ENCODE measurements at regions not wholly inside any gene's neighbourhood (a gene's known extent, or its start where the extent isn't known, plus 50 kb on each side); places are given as distances from the start of the nearest gene placed in this dataset.

DNA sequence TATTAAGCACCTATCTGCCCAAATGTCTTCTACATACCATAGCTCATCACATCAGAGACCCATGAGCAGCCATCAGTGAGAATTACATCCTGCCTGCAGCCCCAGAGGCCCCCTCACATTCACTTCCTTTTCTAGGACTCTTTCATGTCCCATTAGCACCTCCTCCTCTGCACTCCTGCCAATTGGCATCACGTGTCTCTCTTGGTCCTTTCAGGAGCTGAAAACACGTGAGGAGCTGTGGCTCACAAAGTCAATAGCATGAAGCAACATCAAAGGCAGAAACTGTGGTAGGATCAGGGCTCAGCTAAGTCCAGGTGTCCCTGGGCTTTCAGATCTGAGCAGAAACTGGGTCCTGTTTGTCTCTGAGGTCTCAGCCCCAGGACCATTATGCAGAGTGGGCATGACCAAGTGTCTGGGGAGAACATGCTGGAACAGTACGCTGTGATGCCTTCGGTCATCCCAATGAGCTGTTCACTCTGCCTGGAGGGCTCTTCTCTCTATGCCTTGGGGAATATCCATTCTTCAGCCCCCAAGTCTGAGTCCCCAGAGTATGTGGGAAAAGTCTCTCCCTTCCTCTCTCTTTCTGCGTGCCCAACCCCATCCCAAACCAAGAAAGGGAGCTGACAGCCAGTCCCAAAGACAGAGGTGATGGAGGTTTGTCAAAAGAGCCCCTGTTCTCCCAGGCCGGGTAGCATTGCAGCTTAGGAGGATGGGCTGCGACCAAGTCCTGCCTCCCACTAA, 457.0 kb upstream of the CDH5 start:
- Mint-ChIP-seq H3K9me3 (peaks cover 0 to 10% (median 4%) of the 10 kb centered on the region in 7 donors), H3K27ac (no peak overlapping the region), H3K27me3 (peaks cover 0 to 12% (median 6%) of the 10 kb centered on the region in 3 donors), H3K4me1 (no peaks in the 10 kb centered on the region), H3K4me3 (no peak overlapping the region), H3K36me3 (no peaks in the 10 kb centered on the region)
- ATAC-seq (ENCODE audit: low read depth in 2 of 2) = no peak
- no peak for DNase-seq

DNA sequence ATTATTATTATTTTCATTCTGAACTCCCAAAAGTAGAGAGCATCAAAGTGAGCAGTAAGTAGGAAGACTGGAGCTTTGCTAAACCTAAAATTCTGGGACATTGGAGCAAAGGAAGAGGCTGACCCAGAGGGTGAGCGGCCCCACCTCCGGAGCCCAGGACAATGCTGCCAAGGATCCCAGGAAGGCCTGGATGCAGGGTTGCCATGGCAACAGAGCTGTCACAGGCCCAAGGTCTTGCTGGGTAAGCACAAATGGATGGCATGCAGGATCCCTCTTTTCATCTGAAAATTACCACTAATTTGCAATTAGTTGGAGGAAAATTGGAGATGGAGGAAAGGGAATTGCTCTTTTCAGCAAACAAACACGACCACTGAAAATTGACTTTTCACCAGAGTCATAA, 457.9 kb upstream of the CDH5 start:
- ATAC-seq (ENCODE audit: low read depth in 2 of 2) (no peak), DNase-seq (no peak)
- Mint-ChIP-seq H3K27me3 (peaks cover 0 to 12% (median 6%) of the 10 kb centered on the region in 3 donors), H3K27ac (no peak overlapping the region), H3K36me3 (no peaks in the 10 kb centered on the region), H3K4me3 (no peak overlapping the region), H3K4me1 (no peaks in the 10 kb centered on the region), H3K9me3 (peaks cover 0 to 10% (median 4%) of the 10 kb centered on the region in 7 donors)

GRCh38 chr16:65905331-65905730, 461.2 kb upstream of the CDH5 start:
- no peak overlapping the region for H3K27ac Mint-ChIP-seq
- no peaks in the 10 kb centered on the region for H3K4me1 Mint-ChIP-seq
- peaks cover 0 to 16% (median 12%) of the 10 kb centered on the region in 3 donors for H3K27me3 Mint-ChIP-seq
- DNase-seq = no peak
- H3K36me3 Mint-ChIP-seq = no peaks in the 10 kb centered on the region
- ATAC-seq (ENCODE audit: low read depth in 2 of 2) = no peak
- H3K4me3 Mint-ChIP-seq = no peak overlapping the region
- peaks cover 0 to 4% (median 0%) of the 10 kb centered on the region in 7 donors for H3K9me3 Mint-ChIP-seq

DNA sequence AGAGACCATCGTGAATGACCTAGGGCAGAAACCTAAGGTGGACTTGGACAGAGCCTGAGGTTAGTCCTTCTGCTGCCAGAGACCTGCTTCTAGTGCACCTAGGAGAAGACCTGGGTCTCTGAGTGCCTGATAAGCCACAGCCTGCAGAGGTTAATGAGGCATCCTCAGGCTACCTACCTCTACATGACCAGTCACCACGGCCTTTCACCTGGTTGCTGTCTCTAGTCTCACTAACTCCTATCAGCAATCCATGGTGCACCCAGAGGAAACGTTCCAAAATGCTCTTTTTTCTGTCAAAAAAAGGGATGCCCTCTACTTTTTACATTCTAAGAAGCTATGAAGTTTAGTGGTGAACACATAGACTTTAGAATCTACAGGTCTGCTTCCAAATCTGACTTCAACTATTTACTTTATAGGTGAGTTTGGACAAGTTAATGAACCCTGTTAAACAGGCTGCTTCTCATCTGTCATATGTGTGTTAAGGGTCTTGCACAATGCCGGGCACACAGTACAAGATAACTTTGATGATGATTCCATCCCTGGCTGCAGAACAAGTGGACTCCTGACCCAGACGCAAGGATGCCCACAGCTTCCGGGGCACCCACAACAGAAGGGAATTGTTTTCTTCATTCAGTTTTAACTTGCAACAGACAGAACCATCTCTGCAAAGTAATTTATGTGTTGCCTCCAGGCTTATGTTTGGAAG, 469.9 kb upstream of the CDH5 start:
- H3K27ac Mint-ChIP-seq = no peak overlapping the region
- H3K27me3 Mint-ChIP-seq = peaks cover 0 to 16% (median 8%) of the 10 kb centered on the region in 3 donors

GRCh38 chr16:65895906-65896305, 470.6 kb upstream of the CDH5 start:
- Mint-ChIP-seq H3K4me3 (no peak overlapping the region), H3K27ac (no peak overlapping the region), H3K36me3 (peaks cover 0 to 4% of the 10 kb centered on the region in 2 donors), H3K27me3 (peaks cover 0 to 12% (median 8%) of the 10 kb centered on the region in 3 donors), H3K4me1 (no peaks in the 10 kb centered on the region), H3K9me3 (peaks cover 0 to 8% (median 0%) of the 10 kb centered on the region in 7 donors)
- ATAC-seq (ENCODE audit: low read depth in 2 of 2) = no peak
- no peak for DNase-seq

More for the DNA sequence above, 469.9 kb upstream of the CDH5 start:
- no peak for DNase-seq
- ATAC-seq (ENCODE audit: low read depth in 2 of 2) = no peak
- Mint-ChIP-seq H3K4me1 (no peaks in the 10 kb centered on the region), H3K9me3 (peaks cover 0 to 8% (median 2%) of the 10 kb centered on the region in 7 donors), H3K4me3 (no peak overlapping the region), H3K36me3 (peaks cover 0 to 4% of the 10 kb centered on the region in 2 donors)

GRCh38 chr16:65895486-65895885, 471.0 kb upstream of the CDH5 start:
- Mint-ChIP-seq H3K4me1 (no peaks in the 10 kb centered on the region), H3K9me3 (peaks cover 0 to 8% (median 0%) of the 10 kb centered on the region in 7 donors), H3K36me3 (peaks cover 0 to 4% of the 10 kb centered on the region in 2 donors), H3K27me3 (peaks cover 0 to 8% (median 8%) of the 10 kb centered on the region in 3 donors), H3K27ac (no peak overlapping the region), H3K4me3 (no peak overlapping the region)
- ATAC-seq (ENCODE audit: low read depth in 2 of 2) = no peak
- DNase-seq = no peak

DNA sequence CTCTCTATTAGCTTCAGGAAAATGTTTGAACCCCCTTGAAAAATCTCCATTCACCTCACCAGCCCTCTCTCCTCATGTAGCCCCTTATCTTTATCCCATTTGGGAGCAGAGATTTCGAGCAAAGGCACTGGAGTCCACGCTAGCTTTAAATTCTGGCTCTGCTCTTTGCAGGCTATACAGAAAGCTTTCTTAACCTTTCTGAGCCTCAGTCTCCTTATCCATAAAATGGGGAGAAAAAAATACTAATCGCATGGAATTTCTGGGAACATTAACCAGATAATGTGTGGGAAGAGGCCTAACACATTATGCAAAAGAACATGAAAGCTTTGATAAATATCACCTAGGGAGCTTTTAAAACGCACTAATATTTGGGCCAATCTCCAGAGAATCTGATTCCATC, 476.3 kb upstream of the CDH5 start:
- DNase-seq = no peak
- no peaks in the 10 kb centered on the region for H3K4me1 Mint-ChIP-seq
- no peak overlapping the region for H3K4me3 Mint-ChIP-seq
- H3K27ac Mint-ChIP-seq = no peak overlapping the region
- H3K9me3 Mint-ChIP-seq = peaks cover 0 to 4% (median 0%) of the 10 kb centered on the region in 7 donors
- no peak for ATAC-seq (ENCODE audit: low read depth in 2 of 2)
- peaks cover 0 to 4% of the 10 kb centered on the region in 2 donors for H3K36me3 Mint-ChIP-seq
- peaks cover 0 to 4% (median 0%) of the 10 kb centered on the region in 3 donors for H3K27me3 Mint-ChIP-seq

DNA sequence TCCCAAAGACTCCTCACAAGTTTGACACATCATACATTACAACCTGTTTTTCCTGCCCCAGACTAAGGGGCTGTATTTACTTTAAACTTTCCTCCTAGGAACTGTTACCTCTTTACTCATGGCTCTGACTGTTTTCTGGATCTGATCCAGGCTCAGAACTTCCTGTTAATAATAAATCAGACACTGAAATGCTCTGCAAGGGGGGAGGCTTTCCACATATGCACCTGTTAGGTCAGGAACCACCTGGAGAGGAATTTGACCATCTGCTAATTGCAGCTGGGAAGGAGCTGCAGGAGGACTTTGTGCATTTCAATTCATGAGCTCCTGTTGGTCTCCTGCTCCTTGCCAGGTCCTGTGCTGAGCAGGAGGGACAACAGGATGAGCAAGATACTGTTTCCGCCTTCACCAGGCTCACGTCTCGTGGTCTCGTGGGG, 476.9 kb upstream of the CDH5 start:
- ATAC-seq (ENCODE audit: low read depth in 2 of 2) = no peak
- H3K27me3 Mint-ChIP-seq = peaks cover 0 to 4% (median 0%) of the 10 kb centered on the region in 3 donors
- peaks cover 0 to 4% (median 0%) of the 10 kb centered on the region in 7 donors for H3K9me3 Mint-ChIP-seq

GRCh38 chr16:65888201-65888600, 478.3 kb upstream of the CDH5 start:
- peaks cover 0 to 4% of the 10 kb centered on the region in 2 donors for H3K36me3 Mint-ChIP-seq
- H3K9me3 Mint-ChIP-seq = peaks cover 0 to 4% (median 0%) of the 10 kb centered on the region in 7 donors
- DNase-seq = no peak
- no peak overlapping the region for H3K4me3 Mint-ChIP-seq
- no peak overlapping the region for H3K27ac Mint-ChIP-seq
- H3K27me3 Mint-ChIP-seq = peaks cover 0 to 4% (median 0%) of the 10 kb centered on the region in 3 donors
- ATAC-seq (ENCODE audit: low read depth in 2 of 2) = no peak
- no peaks in the 10 kb centered on the region for H3K4me1 Mint-ChIP-seq

More for the DNA sequence above, 476.9 kb upstream of the CDH5 start:
- Mint-ChIP-seq H3K4me1 (no peaks in the 10 kb centered on the region), H3K27ac (peak overlapping the region in 1 of 6 donors; percentile 30), H3K36me3 (peaks cover 0 to 4% of the 10 kb centered on the region in 2 donors), H3K4me3 (no peak overlapping the region)
- no peak for DNase-seq

GRCh38 chr16:65884018-65884417, 482.5 kb upstream of the CDH5 start:
- Mint-ChIP-seq H3K27ac (no peak overlapping the region), H3K27me3 (no peaks in the 10 kb centered on the region), H3K36me3 (no peaks in the 10 kb centered on the region), H3K9me3 (no peaks in the 10 kb centered on the region), H3K4me3 (no peak overlapping the region), H3K4me1 (no peaks in the 10 kb centered on the region)
- ATAC-seq (ENCODE audit: low read depth in 2 of 2) = no peak
- DNase-seq = no peak

DNA sequence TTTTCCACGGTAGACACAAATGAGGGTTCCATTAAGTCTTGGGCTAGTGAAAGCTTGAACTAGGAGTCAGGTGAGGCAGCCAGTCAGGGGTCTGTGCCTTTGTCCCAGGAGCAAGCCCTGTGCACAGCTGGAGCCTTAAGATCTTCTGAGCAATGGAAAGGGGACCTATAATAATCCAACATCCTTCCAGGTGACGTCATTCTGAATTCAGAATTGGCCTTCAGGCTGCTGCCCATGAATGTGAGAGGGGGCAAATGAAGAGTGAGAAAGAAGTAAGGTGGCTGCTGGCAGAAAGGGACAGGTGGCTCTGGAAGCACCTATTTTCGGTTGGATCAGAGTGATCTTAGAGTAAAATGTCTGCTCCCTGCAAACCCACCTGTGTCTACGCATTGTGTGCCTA, 488.1 kb upstream of the CDH5 start:
- no peak for ATAC-seq (ENCODE audit: low read depth in 2 of 2)
- H3K4me1 Mint-ChIP-seq = no peaks in the 10 kb centered on the region
- H3K36me3 Mint-ChIP-seq = no peaks in the 10 kb centered on the region
- H3K4me3 Mint-ChIP-seq = no peak overlapping the region
- H3K9me3 Mint-ChIP-seq = peaks cover 0 to 4% (median 0%) of the 10 kb centered on the region in 7 donors
- H3K27ac Mint-ChIP-seq = no peak overlapping the region
- H3K27me3 Mint-ChIP-seq = peaks cover 0 to 9% (median 0%) of the 10 kb centered on the region in 3 donors
- DNase-seq = no peak

DNA sequence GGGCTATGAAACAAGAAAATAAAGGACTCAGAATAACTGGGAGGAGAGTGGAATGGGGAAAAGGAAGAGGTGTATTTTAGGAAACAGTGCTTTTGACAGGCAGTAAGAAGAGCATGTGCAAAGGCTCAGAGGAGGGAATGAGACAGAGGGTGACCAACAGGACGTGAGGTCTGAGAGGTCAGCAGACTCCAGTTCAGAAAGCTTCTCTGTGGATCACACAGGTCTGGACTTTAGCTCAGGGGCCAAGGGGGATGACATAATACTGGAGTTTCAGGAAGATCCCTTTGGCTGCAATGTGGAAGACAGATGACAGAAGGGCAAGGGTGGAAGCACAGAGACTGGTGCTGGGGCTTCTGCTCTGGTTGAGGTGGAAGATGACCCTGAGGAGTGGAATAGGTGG, 489.9 kb upstream of the CDH5 start:
- peaks cover 0 to 4% (median 0%) of the 10 kb centered on the region in 7 donors for H3K9me3 Mint-ChIP-seq
- H3K4me1 Mint-ChIP-seq = no peaks in the 10 kb centered on the region
- no peak for ATAC-seq (ENCODE audit: low read depth in 2 of 2)
- no peaks in the 10 kb centered on the region for H3K36me3 Mint-ChIP-seq
- no peak for DNase-seq
- H3K27me3 Mint-ChIP-seq = peaks cover 0 to 9% (median 0%) of the 10 kb centered on the region in 3 donors
- H3K4me3 Mint-ChIP-seq = no peak overlapping the region
- no peak overlapping the region for H3K27ac Mint-ChIP-seq

- H3K4me1 Mint-ChIP-seq = no peaks in the 10 kb centered on the region
- H3K9me3 Mint-ChIP-seq = peaks cover 0 to 4% (median 0%) of the 10 kb centered on the region in 7 donors
- H3K27me3 Mint-ChIP-seq = peaks cover 0 to 9% (median 0%) of the 10 kb centered on the region in 3 donors
- peak overlapping the region in 1 of 6 donors; percentile 25 for H3K27ac Mint-ChIP-seq
- no peak overlapping the region for H3K4me3 Mint-ChIP-seq
- ATAC-seq (ENCODE audit: low read depth in 2 of 2) (no peak), DNase-seq (no peak)
- no peaks in the 10 kb centered on the region for H3K36me3 Mint-ChIP-seq
Observed at GRCh38 chr16:65876056-65876408, 490.5 kb upstream of the CDH5 start.

All from naive B cell (primary cell).